Panc1 (cell line): ENCODE measurements at regions not wholly inside any gene's neighbourhood (a gene's known extent, or its start where the extent isn't known, plus 50 kb on each side); places are given as distances from the start of the nearest gene placed in this dataset.

Experiments
- CTCF ChIP-seq: fragments of 450-650 bp; IDR thresholded peaks from 2 replicates; pipeline ENCODE4 v1.5.1; 2017; ENCODE audit warnings: mild to moderate bottlenecking
- POLR2AphosphoS5 ChIP-seq: IDR thresholded peaks from 2 replicates; pipeline ENCODE4 v1.6.1; 2012; ENCODE audit warnings: mild to moderate bottlenecking, low read depth, low read length, moderate library complexity
- REST ChIP-seq, 2 experiments: IDR thresholded peaks; 2 replicates each; pipeline ENCODE4 v1.6.1; 2011 to 2012; ENCODE audit warnings: low read depth in 2 of 2, control low read depth in 1 of 2, low read length in 1 of 2, mild to moderate bottlenecking in 1 of 2, moderate library complexity in 1 of 2; ENCODE audit not compliant: insufficient read depth in 1 of 2
- SIN3A ChIP-seq: IDR thresholded peaks from 2 replicates; pipeline ENCODE4 v1.6.1; 2012; ENCODE audit warnings: low read depth, mild to moderate bottlenecking, low read length, moderate library complexity, borderline replicate concordance; ENCODE audit not compliant: insufficient read depth
- TCF7L2 ChIP-seq: IDR thresholded peaks from 2 replicates; pipeline ENCODE4 v1.6.1; 2011; ENCODE audit warnings: mild to moderate bottlenecking, low read depth, low read length, inconsistent platforms

- no peak for TF ChIP-seq CTCF
- no peak for TF ChIP-seq POLR2AphosphoS5
- no peak for TF ChIP-seq SIN3A
- no peak for TF ChIP-seq REST (IDR thresholded peaks at IDR 0.05; ENCODE audit: insufficient read depth in 1 of 2, low read depth in 2 of 2, low read length in 1 of 2)
- no peak for TF ChIP-seq TCF7L2
Observed at GRCh38 chr20:55646851-55647250, 358.5 kb downstream of the CBLN4 start.
